MM.1S (cell line): ENCODE measurements at regions not wholly inside any gene's neighbourhood (a gene's known extent, or its start where the extent isn't known, plus 50 kb on each side); places are given as distances from the start of the nearest gene placed in this dataset.
"Not testable (repeated sequence)": the region's sequence is repeated elsewhere in the genome, so short reads cannot be mapped to it uniquely, and the experiment has no call there.

ENCODE experiments used
- DNase-seq: peaks from one replicate; pipeline ENCODE4 v3.0.0-alpha.2; 2015
- H2AFZ ChIP-seq: fragments of 300-600 bp; sonication (generic); 2 replicates; pipeline ENCODE4 v1.6.0; 2016; ENCODE audit warnings: antibody characterized with exemption, low read length
- H3F3A ChIP-seq: fragments of 300-600 bp; sonication (generic); 2 replicates; pipeline ENCODE4 v1.6.1; 2016; ENCODE audit warnings: mild to moderate bottlenecking, antibody characterized with exemption, low read length, moderate library complexity, mixed read lengths; ENCODE audit not compliant: insufficient read depth
- H3K27ac ChIP-seq: fragments of 300-600 bp; sonication (generic); 2 replicates; pipeline ENCODE4 v1.5.1; 2016; ENCODE audit warnings: mild to moderate bottlenecking, low read length
- H3K27me3 ChIP-seq: fragments of 300-600 bp; sonication (generic); replicated peaks from 2 replicates; pipeline ENCODE4 v1.6.0; 2016; ENCODE audit warnings: low read length; ENCODE audit not compliant: insufficient read depth
- H3K36me3 ChIP-seq: fragments of 300-600 bp; sonication (generic); replicated peaks from 2 replicates; pipeline ENCODE4 v1.6.1; 2016; ENCODE audit warnings: mild to moderate bottlenecking, low read length, mixed read lengths; ENCODE audit not compliant: insufficient read depth
- H3K4me1 ChIP-seq: fragments of 300-600 bp; sonication (generic); 2 replicates; pipeline ENCODE4 v1.6.1; 2016; ENCODE audit warnings: low read length, mixed read lengths
- H3K4me2 ChIP-seq: fragments of 300-600 bp; sonication (generic); 2 replicates; pipeline ENCODE4 v1.6.0; 2016; ENCODE audit warnings: low read depth, low read length
- H3K4me3 ChIP-seq: fragments of 300-600 bp; sonication (generic); 2 replicates; pipeline ENCODE4 v1.5.1; 2016; ENCODE audit warnings: low read length, mixed read lengths
- H3K79me2 ChIP-seq: fragments of 300-600 bp; sonication (generic); 2 replicates; pipeline ENCODE4 v1.6.1; 2016; ENCODE audit warnings: mixed run types, low read length, mixed read lengths
- H3K9ac ChIP-seq: fragments of 300-600 bp; sonication (generic); 2 replicates; pipeline ENCODE4 v1.6.1; 2016; ENCODE audit warnings: low read length, mixed read lengths
- H3K9me2 ChIP-seq: fragments of 300-600 bp; sonication (generic); replicated peaks from 2 replicates; pipeline ENCODE4 v1.6.1; 2016; ENCODE audit warnings: mild to moderate bottlenecking, low read length, mixed read lengths; ENCODE audit not compliant: insufficient read depth
- H3K9me3 ChIP-seq: fragments of 300-600 bp; sonication (generic); replicated peaks from 2 replicates; pipeline ENCODE4 v1.6.1; 2016; ENCODE audit warnings: mild to moderate bottlenecking, low read length, mixed read lengths; ENCODE audit not compliant: insufficient read depth
- H4K20me1 ChIP-seq: fragments of 300-600 bp; sonication (generic); 2 replicates; pipeline ENCODE4 v1.6.1; 2016; ENCODE audit warnings: mild to moderate bottlenecking, low read length, moderate library complexity, mixed read lengths; ENCODE audit not compliant: insufficient read depth
- EZH2 ChIP-seq: fragments of 300-600 bp; sonication (generic); optimal IDR thresholded peaks from 2 replicates; pipeline ENCODE3; 2017; ENCODE audit warnings: low read depth, mild to moderate bottlenecking, antibody characterized with exemption, low read length, mixed read lengths
- EZH2phosphoT487 ChIP-seq: fragments of 300-600 bp; sonication (generic); IDR thresholded peaks from 2 replicates; pipeline ENCODE4 v1.6.1; 2018; ENCODE audit warnings: antibody characterized with exemption, low read length
- TF ChIP-seq, protein P1 (sequence below): fragments of 300-600 bp; sonication (generic); IDR thresholded peaks from 2 replicates; pipeline ENCODE4 v1.5.1; 2016; ENCODE audit warnings: antibody characterized with exemption, low read length, mixed read lengths

DNA sequence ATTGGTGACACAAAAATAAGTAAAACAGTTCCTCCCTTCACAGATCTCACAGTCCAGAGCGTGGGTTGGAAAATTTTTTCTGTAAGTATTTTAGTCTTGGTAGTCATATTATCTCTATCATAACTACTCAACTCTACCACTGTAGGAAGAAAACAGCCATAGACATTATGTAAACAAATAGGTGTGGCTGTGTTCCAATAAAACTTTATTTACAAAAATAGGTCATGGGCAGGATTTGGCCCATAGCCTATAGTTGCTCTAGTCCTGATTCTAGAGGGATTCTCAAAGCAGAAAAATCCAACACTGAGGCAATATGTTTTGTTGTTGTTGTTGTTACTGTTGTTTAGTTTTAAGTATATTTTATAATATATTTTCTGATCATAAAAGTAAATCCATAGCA is 206.1 kb upstream of the GADL1 start:
- H3F3A ChIP-seq = no peaks in the 10 kb centered on the region
- no peaks in the 10 kb centered on the region for H3K36me3 ChIP-seq
- no peak for DNase-seq
- no peaks in the 10 kb centered on the region for H3K9me3 ChIP-seq
- H3K9ac ChIP-seq = no peak overlapping the region
- H2AFZ ChIP-seq = no peak overlapping the region
- no peak for TF ChIP-seq EZH2
- TF ChIP-seq EZH2phosphoT487 = no peak
- TF ChIP-seq, protein P1, sequence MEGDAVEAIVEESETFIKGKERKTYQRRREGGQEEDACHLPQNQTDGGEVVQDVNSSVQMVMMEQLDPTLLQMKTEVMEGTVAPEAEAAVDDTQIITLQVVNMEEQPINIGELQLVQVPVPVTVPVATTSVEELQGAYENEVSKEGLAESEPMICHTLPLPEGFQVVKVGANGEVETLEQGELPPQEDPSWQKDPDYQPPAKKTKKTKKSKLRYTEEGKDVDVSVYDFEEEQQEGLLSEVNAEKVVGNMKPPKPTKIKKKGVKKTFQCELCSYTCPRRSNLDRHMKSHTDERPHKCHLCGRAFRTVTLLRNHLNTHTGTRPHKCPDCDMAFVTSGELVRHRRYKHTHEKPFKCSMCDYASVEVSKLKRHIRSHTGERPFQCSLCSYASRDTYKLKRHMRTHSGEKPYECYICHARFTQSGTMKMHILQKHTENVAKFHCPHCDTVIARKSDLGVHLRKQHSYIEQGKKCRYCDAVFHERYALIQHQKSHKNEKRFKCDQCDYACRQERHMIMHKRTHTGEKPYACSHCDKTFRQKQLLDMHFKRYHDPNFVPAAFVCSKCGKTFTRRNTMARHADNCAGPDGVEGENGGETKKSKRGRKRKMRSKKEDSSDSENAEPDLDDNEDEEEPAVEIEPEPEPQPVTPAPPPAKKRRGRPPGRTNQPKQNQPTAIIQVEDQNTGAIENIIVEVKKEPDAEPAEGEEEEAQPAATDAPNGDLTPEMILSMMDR = no peak
- H3K4me1 ChIP-seq = peaks cover 11% of the 10 kb centered on the region; the same call in 1 of the 2 replicates
- H3K27me3 ChIP-seq = no peaks in the 10 kb centered on the region
- H3K9me2 ChIP-seq = no peaks in the 10 kb centered on the region
- no peak overlapping the region for H3K4me2 ChIP-seq
- no peak overlapping the region for H3K4me3 ChIP-seq
- H3K79me2 ChIP-seq = no peaks in the 10 kb centered on the region
- no peaks in the 10 kb centered on the region for H4K20me1 ChIP-seq
- no peak overlapping the region for H3K27ac ChIP-seq

DNA sequence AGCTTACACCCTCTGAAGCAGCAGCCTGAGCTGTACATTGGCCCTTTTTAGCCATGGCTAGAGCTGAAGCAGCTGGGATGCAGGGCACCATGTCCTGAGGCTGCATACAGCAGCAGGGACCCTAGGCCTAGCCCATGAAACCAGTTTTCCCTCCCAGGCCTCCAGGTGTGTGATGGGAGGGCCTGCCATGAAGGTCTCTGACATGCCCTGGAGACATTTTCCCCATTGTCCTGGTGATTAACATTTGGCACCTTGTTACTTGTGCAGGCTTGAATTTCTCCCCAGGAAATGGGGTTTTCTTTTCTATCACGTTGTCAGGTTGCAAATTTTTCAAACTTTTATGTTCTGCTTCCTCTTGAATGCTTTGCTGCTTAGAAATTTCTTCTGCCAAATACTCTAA is 206.8 kb upstream of the GADL1 start:
- not testable (repeated sequence) for H3K36me3 ChIP-seq, H3K79me2 ChIP-seq, H4K20me1 ChIP-seq, H3K27ac ChIP-seq, H3K9me2 ChIP-seq, DNase-seq, H3K4me3 ChIP-seq, H3K9ac ChIP-seq, H3F3A ChIP-seq, H3K27me3 ChIP-seq, H3K4me1 ChIP-seq, H2AFZ ChIP-seq, H3K9me3 ChIP-seq, H3K4me2 ChIP-seq

- Histone ChIP-seq H3K4me1 (peaks cover 5% of the 10 kb centered on the region; the same call in 1 of the 2 replicates), H2AFZ (no peak overlapping the region), H3K9me2 (no peaks in the 10 kb centered on the region), H3K4me3 (no peak overlapping the region), H3K9me3 (no peaks in the 10 kb centered on the region), H3K79me2 (no peaks in the 10 kb centered on the region), H4K20me1 (no peaks in the 10 kb centered on the region), H3F3A (no peaks in the 10 kb centered on the region), H3K4me2 (no peak overlapping the region), H3K27ac (no peak overlapping the region), H3K36me3 (no peaks in the 10 kb centered on the region), H3K9ac (no peak overlapping the region), H3K27me3 (no peaks in the 10 kb centered on the region)
- TF ChIP-seq EZH2phosphoT487 = no peak
- TF ChIP-seq, protein P1 = no peak
- no peak for TF ChIP-seq EZH2
- no peak for DNase-seq
These were observed 207.9 kb upstream of the GADL1 start for GRCh38 chr3:31102196-31102879.

GRCh38 chr3:31103181-31103580 is 208.7 kb upstream of the GADL1 start:
- no peak overlapping the region for H3K9ac ChIP-seq
- no peak overlapping the region for H2AFZ ChIP-seq
- TF ChIP-seq EZH2 (no peak), EZH2phosphoT487 (no peak)
- TF ChIP-seq, protein P1 = no peak
- H3K4me3 ChIP-seq = no peak overlapping the region
- H3K36me3 ChIP-seq = no peaks in the 10 kb centered on the region
- no peak overlapping the region for H3K4me2 ChIP-seq
- no peaks in the 10 kb centered on the region for H3F3A ChIP-seq
- no peaks in the 10 kb centered on the region for H3K27me3 ChIP-seq
- H3K9me2 ChIP-seq = no peaks in the 10 kb centered on the region
- H3K9me3 ChIP-seq = no peaks in the 10 kb centered on the region
- no peaks in the 10 kb centered on the region for H3K79me2 ChIP-seq
- no peaks in the 10 kb centered on the region for H4K20me1 ChIP-seq
- DNase-seq = no peak
- H3K4me1 ChIP-seq = peaks cover 5% of the 10 kb centered on the region; the same call in 1 of the 2 replicates
- no peak overlapping the region for H3K27ac ChIP-seq
